ENCODE measurements at regions not wholly inside any gene's neighbourhood (a gene's known extent, or its start where the extent isn't known, plus 50 kb on each side); places are given as distances from the start of the nearest gene placed in this dataset.

DNA sequence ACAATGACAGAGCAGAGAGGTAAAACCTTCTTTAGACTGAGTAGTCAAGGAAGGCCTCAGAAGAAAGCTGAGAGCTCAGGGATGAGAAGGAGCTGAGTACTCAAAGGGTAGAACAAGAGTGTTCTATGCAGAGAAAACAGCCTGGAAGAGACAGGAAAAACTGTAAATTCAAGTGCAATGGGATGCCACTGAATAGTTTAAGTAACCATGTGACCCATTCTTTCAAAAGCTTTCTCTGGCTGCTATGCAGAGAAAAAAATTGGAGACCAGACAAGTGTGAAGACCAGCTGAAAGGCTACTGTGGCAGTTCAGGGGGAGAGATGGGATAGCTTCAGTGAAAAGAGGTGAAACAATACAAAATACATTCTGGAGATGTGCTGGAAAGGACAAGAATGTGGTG lies 61.3 kb upstream of the RNF38 start:
- no peak for DNase-seq

DNA sequence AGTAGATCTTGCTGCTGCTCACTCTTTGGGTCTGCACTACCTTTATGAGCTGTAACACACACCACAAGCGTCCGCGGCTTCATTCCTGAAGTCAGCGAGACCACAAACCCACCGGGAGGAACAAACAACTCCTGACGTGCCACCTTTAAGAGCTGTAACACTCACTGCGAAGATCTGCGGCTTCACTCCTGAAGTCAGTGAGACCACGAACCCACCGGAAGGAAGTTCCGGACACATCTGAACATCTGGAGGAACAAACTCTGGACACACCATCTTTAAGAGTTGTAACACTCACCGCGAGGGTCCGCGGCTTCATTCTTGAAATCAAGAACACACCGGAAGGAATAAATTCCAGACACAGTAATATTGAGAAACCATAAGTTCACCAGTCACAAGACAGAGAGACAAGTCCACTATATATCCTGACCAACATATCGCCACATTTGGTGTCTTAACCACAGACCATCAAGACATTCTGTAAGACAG lies 58.4 kb upstream of the RNF38 start:
- peak; percentile 28 for DNase-seq

DNA sequence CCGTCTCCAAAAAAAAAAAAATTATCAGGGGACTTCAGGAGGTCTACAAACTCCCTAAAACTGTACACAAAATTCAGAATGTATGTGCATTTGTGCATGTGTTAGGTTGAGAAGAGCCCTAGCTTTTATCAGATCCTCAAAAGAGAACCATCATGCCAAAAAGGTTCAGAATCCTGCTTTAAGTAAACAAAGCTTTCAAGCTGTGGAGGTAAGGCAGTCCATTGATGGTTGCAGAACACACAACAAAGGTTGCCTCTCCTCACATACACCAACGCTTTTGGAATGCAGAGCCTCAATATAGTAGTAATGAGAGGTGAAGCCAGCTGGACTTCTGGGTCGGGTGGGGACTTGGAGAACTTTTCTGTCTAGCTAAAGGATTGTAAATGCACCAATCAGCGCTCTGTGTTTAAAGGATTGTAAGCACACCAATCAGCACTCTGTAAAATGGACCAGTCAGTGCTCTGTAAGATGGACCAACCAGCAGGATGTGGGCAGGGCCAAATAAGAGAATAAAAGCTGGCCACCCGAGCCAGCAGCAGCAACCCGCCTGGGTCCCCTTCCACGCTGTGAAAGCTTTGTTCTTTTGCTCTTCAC lies 57.9 kb upstream of the RNF38 start:
- no peak for DNase-seq

DNA sequence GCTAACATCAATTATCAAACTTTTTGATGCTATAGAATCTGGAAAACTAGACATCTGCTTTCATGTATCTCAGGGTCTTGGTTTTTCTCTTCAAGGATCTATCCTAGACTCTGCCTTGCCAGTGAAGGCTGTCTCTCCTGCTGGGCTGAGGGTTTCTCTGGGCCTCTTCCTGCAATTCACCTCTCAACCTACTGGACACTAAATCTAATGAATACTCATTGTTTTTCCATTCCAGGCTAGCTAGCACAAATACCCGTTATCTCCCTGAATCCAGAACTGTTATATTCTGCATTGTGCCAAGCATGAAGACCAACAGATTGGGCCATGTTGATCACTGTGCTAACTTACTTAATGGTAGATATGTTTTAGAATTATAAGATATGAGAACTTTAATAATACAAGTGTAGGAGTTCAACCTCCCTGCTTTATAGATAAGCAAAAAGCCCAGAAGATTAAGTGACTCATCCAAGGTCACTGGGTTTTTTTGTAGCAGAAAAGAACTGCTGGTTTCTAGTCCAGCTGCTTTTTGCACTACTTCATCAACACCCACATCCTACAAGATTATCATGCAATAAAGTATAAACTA lies 56.5 kb upstream of the RNF38 start:
- no peak for DNase-seq

DNA sequence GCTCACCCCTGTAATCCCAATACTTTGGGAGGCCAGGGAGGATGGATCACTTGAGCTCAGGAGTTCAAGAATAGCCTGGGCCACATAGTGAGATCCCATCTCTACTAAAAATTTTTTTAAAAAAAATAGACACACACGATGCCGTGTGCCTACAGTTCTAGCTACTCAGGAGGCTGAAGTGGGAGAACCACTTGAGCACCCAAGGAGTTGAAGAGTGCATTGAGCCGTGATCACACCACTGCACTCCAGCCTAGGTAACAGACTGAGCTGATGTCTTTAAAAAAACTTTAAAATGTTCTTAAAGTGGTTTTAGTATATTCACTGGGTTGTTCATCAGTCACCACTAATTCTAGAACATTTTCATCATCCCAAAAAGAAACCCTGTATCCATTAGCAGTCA lies 51.9 kb upstream of the RNF38 start:
- DNase-seq: no peak

DNA sequence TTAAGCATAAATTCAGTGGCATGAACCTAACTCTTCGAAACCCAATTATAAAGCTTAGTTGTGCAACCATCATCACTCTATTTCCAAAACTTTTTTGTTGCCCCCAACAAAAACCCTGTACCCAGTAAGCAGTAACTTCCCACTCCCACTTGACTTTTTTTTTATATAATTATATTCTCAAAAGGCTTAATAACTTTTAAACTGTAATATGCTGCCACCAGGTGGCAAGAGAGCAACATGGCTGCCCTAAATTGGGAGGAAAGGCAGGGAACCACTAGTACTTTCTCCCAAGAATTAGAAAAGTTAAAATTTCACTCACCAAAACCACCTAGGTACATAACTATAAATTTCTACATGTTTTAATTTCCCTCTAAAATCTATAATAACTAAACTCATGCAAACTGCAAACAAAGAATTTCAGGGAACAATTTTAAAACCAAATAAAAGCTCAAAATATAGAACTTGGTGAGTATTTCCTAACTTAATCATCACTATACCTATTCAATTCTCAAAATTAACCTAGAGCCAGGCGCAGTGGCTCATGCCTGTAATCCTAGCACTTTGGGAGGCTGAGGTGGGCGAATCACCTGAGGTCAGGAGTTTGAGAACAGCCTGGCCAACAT lies 50.2 kb upstream of the RNF38 start:
- DNase-seq: no peak
